Cardiac septum (tissue), 1 donor: ENCODE measurements at regions not wholly inside any gene's neighbourhood (a gene's known extent, or its start where the extent isn't known, plus 50 kb on each side); places are given as distances from the start of the nearest gene placed in this dataset.

Experiments used
- DNase-seq: peaks from one replicate; pipeline ENCODE4 v3.0.0-alpha.2; 2020; ENCODE audit warnings: low spot score
- intact Hi-C: fragments of 100-400 bp; cut with DNase I; formaldehyde crosslinking; loops from one replicate; pipeline ENCODE4 v1.14.0; 2022
- donor health status: DM: no; HTN: no; CAD: no.

DNA sequence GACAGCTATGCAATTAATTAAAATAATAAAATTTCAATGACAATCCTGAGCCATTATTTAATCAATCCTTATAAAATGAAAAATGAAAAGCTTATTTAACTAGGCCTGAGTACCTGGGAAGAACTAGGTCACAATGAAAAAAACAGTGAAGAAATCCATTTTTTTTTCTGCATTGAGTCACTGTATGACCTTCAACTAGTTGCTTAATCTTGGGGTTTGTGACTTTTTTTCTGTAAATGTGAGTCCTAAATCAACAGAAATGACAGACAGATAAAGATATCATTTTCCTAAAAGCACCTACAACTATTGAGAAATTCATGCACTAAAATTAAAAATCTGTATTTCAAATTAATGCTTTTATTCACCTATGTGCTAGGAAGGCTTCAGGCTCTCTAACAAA is 96.8 kb downstream of the TMEM26 start:
- no peak for DNase-seq
- intact Hi-C loops: no loop called here

DNA sequence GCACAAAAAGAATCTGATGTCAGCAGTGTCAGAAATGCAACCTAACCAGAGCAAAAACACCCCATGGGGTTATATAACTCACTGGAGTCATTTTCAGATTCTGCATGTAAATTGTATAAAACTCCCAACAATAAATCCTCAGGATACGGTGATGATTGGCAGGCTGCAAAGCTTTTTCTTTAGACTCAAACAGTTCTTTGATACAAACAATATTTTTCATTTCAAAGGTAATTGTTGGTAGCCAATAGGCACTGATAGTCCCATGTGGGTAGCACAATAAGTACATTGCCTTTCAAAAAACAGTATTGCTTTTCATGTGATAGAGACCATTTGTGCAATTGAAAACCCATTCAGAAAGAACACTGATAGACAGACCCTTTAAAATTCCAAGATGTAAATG is 98.0 kb downstream of the TMEM26 start:
- intact Hi-C loops: no loop called here
- no peak for DNase-seq

DNA sequence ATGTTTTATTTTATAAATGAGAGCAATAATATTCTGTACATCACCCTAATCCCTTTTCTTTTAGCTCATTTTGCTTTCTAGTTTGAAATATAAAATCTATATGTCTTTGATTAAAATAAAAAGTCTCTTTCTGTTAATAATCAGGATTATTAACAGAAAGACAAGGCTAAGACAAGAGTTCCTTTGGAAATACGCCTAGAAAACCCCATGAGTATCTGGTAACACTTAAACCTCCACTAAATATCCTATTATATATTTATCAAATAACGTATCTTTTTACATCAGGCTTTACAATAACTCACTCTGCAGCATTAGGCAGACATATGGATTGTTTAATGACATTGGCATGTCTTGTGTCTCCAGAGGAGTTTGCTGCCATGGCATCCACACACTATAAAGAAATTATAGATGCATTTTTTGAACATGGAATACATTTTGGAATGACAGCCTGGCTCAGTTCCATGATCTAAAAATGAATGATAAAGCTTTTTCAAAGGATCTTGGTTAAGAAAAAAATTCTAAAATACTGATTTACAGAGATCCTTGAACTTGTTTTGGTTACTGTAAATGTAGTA is 98.7 kb downstream of the TMEM26 start:
- intact Hi-C loops: no loop called here
- DNase-seq: no peak

DNA sequence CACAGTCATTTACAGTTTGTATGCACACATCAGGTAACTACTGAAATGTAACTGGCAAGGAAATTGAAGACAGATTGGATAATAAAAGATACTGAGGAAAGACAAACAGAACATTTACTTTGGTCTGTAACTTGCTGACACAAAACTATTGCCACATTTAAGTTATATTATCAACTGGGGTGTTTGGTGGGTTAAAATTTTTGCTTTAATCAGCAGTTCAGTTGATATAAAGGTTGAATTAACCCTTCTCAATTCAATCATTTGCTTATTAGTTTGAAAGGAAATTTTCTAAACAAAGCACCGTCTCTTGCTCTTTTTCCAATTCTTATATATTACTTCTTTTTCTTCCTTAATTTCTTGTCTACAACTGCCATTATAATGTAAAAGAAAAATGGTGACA is 102.4 kb downstream of the TMEM26 start:
- intact Hi-C loops: no loop called here
- no peak for DNase-seq

DNA sequence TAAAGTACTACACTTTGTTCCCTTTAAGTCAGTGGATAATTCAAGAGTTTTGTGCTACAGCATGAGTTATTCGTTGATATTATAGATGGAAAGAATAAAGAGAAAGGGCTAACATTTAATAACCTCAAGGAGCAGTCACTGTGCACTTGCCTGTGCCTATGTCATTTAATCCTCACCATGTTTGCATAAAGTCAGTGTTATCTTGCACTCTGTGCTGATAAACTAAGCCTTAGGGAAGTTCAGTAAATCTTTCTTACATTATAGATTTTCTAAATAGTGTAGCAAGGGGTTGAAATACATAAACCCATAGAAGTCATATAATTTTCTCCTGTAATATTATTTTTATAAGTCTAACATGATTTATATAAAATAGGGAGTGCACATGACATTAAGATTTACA is 103.1 kb downstream of the TMEM26 start:
- intact Hi-C loops: no loop called here
- DNase-seq: no peak

DNA sequence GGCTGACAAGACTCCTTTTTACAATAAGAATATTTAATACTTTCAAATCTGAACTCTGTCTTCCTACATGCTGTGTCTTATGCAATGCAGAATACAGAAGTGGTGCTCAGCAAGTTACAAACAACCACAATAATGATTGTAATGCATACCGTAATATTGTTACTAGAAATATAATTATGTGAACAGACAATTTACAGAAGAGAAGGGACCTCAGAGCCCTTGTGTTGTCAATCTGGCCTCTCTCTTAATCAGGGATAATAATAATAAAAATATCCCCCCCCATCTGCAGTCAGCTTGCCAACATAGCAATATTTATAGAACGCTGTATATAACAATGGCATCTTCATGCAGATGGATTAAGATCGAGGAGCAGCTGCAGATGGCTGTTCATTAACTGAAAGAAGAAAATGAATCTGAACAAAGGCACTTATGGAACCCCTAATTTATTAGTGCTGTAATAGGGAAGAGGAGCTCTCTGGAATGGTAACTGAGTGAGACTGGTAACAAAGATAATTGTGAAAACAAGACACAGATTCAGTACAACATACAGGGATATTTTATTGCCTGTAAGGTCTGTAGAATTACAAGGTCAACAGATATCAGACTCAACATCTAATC is 106.3 kb downstream of the TMEM26 start:
- DNase-seq: no peak
- intact Hi-C loops: no loop called here

DNA sequence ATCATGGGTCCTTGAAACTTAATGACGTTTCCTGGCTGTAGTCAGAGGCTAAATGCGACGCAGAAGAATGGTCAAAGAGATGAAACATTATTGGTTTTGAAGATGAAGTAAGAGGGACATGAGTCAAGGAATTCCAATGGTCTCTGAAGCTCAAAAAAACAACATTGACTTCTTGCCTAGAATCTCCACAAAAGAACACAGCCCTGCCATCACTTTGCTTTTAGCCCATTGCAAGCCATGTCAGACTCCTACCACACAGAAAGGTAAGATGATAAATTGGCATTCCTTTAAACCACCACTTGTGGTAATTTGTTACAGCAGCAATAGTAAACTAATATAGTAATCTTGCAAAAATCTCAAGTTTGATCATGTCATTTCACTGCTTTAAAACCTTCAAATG is 109.4 kb downstream of the TMEM26 start:
- DNase-seq: no peak
- intact Hi-C loops: no loop called here

DNA sequence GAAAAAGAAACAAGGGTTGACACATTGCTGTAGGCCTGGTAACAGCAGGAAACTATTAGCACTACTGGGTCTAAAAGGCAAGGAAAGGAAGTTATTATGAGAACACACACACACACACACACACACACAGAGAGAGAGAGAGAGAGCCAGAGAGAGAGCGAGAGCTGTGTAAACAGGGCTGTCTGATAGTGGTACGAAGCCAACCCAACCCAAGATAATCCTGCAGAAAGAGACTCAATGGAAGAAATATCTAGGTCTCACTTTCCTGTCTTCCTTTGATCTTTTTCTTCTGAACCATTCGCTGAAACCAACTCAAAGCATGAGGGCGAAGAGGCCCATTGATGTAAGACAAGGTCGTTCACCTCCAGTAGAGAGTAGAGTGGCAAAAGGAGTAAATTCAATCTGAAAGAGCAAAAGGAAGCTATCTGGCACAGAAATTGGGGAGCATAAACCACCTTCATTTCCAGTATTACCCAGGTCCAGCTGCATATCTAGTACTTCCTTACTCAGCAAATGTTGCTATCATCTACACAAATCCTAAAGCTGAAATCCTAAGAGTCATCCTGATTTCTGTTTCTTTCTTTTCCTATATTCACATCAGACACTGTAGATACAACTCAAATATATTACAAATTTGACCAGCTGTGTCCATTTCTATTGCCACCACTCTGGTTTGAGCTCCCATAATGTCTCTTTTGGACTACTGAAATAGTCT is 110.2 kb downstream of the TMEM26 start:
- intact Hi-C loops: no loop called here
- DNase-seq: no peak

DNA sequence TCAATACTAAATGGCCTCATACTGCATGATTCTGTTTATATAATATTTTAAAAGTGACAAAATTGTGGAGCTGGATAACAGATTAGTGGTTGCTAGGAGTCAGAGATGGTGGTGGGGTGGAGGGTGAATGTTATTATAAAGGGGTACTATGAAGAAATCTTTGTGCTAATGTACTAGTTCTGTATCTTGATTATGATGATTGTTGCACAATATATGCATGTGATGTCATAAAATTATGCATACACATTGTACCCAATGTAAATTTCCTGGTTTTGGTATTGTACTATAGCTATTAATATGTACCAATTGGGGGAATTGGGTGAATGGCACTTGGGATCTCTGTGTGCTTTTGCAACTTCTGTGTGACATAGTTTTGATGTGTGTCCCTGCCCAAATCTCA is 112.2 kb downstream of the TMEM26 start:
- intact Hi-C loops: no loop called here
- DNase-seq: no peak

DNA sequence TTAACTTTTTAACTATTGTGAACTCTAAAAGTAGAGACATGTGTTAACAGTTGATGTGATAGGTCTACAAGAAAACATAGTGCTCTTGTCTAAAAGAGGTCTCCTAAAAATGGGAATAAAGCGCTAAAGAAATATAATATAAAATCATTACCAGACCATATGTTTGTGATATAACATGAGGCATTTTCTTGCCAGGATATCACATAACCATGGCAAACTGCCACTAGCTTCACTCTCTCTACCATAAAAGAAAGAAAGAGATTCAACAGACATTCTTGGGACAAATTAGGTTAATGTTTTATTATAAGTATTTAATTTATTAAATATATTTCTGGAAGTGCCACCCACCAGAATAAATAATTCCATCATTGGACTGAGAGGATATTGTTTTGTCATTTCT is 115.0 kb downstream of the TMEM26 start:
- DNase-seq: no peak
- intact Hi-C loops: no loop called here

DNA sequence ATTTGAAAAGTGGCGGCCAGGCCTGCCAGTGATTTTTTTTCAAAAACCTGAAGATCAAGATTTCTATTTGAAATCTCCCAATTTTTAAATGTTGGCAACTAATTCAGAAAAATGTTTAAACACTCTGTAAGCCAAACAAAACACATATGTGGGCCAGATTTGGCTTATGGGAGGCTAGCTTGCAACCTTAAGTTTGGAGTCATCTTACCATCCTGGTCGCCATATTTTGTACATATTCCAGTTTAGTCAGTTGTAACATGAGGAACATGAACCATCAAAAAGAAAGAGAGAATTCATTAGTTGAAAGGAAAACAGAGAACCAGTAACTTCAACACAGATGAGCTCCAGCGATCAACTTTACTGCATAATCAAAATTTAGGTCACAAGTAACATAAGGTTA is 115.4 kb downstream of the TMEM26 start:
- intact Hi-C loops: no loop called here
- DNase-seq: no peak

DNA sequence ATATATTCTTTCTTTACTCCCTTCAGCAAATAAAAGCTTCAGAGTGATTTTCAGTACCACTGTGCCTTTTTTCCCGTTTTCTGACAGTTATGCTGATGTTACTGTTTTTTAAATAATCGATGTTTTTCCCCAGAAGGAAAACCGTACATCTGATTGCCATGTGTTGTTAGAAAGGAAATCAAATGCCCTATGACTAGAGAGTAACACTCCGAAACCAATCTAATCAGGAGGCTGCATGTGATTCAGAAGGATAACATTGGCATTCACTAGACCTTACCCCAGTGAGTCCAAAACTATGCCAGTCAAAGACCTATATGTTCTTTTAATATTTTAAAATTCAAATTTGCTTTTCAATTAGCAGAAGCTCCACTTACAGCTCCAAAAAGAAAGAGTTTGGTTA is 116.3 kb downstream of the TMEM26 start:
- intact Hi-C loops: no loop called here
- no peak for DNase-seq

DNA sequence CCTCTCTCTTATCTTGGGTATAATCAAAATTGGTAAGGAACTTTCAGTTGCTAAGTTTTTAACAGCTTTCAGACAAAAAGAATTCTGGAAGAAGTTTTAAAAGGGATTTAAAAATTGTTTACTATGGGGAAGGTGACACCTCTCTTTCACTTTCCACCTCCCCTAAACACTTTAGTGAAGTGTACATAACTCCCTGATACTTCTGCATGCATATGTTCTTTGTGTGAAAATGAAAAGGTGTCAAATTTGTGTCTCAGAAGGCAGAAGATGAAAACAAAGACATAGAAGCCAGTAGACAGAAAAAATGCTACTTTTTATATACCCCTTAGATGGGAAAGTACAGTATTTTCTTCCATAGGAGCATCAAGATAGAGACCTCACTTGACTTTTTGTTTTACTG is 117.8 kb downstream of the TMEM26 start:
- DNase-seq: no peak
- intact Hi-C loops: no loop called here

DNA sequence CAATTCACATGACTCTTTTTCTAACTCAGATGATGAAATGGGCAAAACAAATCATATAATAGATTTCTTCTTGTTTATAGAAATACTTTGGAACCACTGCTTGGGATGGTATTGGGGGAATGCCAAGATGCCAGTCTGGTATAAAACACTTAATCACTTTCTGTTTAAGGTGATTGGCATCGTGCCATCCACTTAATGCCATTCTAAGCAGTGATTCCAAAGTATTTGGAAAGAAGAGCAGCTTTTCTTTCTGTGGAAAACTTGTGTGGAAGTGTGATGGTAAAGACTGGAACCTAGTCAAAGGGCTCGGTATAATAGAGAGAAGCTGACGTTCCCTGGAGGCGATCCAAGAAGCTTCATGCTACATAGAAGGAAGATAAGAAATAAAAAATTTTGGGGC is 120.6 kb downstream of the TMEM26 start:
- DNase-seq: no peak
- intact Hi-C loops: no loop called here

DNA sequence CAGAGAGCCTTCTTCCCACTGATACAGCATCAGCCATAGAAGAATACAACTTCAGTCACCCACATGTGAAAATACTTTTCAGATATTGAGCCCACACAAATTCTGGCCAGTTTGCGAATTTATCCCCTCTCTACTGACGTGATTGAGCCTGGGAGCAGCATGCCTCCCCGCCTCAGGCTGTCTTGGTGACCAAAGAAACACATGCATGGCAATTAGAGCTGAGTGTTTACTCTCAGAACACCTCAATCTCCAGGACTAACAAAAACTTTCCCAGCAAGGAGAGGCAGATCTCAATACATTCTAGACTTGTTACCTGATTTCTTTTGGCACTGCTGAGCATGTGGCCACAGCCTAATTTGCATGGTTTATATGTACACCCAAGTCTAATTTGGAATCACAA is 122.5 kb downstream of the TMEM26 start:
- no peak for DNase-seq
- intact Hi-C loops: no loop called here

DNA sequence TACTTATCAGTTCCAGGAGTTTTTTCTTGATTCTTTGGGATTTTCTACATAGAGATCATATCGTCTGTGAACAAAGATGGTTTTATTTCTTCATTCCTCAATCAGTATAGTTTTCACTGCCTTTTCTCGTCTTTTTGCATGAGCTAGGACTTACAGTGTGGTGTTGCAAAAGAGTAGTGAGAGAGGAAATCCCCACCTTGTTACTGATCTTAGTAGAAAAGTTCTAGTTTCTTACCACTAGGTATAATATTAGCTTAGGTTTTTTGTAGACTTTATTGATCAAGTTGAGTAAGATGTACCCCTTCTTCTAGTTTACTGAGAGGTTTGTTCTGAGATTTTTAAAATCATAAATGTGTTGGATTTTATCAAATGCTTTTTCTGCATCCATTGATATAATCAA is 123.3 kb downstream of the TMEM26 start:
- DNase-seq: no peak
- intact Hi-C loops: no loop called here

DNA sequence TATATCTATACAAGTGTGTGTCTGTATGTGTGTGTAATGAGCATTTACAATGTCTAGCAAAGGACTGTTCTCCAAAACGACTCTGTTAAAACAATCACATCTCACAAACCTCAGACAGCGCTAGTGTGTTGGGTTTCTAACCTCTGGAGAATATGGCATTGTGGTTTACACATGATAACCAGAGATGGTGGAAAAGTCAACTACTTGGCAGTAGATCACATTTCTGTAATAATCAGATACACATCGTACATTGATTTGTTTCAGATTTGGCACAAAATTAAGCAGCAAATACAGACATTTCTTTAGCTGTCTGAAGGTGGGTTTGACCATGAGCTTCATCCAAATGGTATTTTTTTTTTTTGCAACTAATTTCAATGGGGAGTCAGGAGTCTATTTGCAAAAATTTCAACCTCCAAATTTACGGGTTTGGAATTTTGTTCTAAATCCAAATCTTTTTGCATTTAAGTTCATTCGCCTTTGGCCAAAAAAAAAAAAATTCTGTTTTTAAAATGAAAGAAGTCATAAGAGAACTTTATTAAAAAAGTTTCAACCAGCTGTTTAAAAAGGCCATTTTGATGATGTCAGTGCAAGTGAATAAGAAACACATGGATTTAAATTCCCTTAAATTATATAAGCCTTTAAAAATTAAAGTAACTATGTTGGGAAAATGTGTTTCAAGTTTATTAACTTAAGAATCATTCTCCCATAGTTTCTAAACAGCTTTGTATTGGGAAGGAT is 127.8 kb downstream of the TMEM26 start:
- intact Hi-C loops: no loop called here
- no peak for DNase-seq

DNA sequence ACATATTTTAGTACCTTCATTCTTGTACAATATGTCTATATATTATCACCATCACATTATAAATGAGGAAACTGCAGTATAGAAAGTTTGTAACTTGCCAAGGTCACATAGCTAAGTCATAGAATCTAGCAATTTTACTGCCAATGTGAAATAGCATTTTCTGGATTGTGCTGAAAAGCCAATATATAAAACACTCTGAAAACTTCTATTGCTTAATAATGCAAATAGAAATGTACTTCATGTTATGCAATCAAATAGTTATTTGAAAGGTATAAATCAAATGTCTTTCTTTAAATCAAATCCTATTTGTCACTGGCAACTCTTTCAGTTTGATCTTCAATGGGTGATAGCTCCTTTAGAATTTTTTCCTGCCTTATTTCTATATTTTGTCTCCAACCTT is 129.5 kb downstream of the TMEM26 start:
- DNase-seq: no peak
- intact Hi-C loops: no loop called here

DNA sequence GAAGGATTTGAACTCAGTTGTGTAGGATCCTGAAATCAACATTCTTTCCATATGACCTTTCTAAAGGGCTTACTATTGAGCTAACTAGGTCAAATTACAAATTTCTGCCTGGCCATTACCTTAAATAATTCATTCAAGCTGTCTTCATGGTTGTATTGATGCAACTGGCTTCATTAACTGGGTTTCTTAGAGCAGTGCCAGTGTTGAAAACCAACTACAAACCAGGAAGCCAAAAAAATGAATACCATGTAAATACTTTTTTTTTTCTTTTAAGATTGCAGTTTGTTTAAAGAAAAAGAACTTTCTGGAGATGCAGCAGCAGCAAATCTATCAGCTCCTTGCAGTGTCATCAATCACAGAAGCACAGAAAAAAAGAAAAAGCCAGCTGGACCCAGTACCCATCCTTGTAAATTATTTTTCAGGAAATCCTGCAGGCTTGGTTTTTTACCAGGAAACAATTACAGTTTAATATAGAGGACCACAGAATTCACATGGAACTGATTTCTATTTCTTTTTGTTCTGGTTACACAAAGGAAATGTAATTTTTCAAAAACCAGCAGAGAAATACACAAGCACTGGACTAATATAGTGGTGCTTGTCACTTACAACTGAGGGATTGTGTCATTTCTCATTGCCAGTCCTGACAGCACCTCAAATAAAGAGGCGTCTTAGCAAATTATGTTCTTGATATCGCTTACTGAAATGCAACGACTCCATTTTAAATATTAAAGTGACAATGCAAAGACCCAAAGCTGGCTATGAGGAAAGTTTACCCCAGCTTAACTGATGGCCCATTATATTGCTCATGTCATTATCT is 131.9 kb downstream of the TMEM26 start:
- DNase-seq: no peak
- intact Hi-C loops: no loop called here

DNA sequence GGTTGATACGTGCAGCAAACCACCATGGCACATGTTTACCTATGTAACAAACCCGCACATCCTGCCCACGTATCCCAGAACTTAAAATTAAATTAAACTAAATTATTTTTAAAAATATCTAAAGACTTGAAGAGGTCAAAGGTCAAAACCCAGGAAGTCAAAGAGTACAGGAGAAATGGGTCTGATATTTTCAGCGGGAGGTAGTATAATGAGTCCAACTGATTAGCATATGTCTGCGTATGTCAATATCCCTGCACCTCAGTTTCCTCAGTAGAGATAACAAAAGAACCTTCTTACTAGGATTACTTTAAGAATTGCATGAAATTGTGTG is 133.0 kb downstream of the TMEM26 start:
- no peak for DNase-seq
- intact Hi-C loops: no loop called here
